Glomerular visceral epithelial cell (primary cell): ENCODE measurements at regions not wholly inside any gene's neighbourhood (a gene's known extent, or its start where the extent isn't known, plus 50 kb on each side); places are given as distances from the start of the nearest gene placed in this dataset.
"Not testable (repeated sequence)": the region's sequence is repeated elsewhere in the genome, so short reads cannot be mapped to it uniquely, and the experiment has no call there.

Source experiments
- DNase-seq: peaks from one replicate; pipeline ENCODE4 v3.0.0-alpha.2; 2016; ENCODE audit errors: extremely low spot score

- DNase-seq = no peak
These were observed 476.8 kb upstream of the ADGRB3 start for GRCh38 chr6:68158256-68158655.

GRCh38 chr6:68144667-68145066, 490.4 kb upstream of the ADGRB3 start:
- DNase-seq = no peak

- no peak for DNase-seq
These were observed 493.9 kb upstream of the ADGRB3 start for GRCh38 chr6:68141190-68141589.

- no peak for DNase-seq
These were observed 496.0 kb upstream of the ADGRB3 start for GRCh38 chr6:68139130-68139529.

- no peak for DNase-seq
These were observed 500.3 kb upstream of the ADGRB3 start for GRCh38 chr6:68134796-68135195.

GRCh38 chr6:68128211-68128610, 506.9 kb upstream of the ADGRB3 start:
- DNase-seq = no peak

GRCh38 chr6:68127074-68127473, 508.0 kb upstream of the ADGRB3 start:
- DNase-seq = no peak

- no peak for DNase-seq
These were observed 508.9 kb upstream of the ADGRB3 start for GRCh38 chr6:68126089-68126749.

- DNase-seq = not testable (repeated sequence)
These were observed 512.1 kb upstream of the ADGRB3 start for GRCh38 chr6:68122975-68123374.

- DNase-seq = no peak
These were observed 513.0 kb upstream of the ADGRB3 start for GRCh38 chr6:68122032-68122431.

GRCh38 chr6:68120954-68121353, 514.1 kb upstream of the ADGRB3 start:
- not testable (repeated sequence) for DNase-seq

GRCh38 chr6:68114463-68115047, 520.5 kb upstream of the ADGRB3 start:
- DNase-seq = no peak

GRCh38 chr6:68108233-68108835, 526.7 kb upstream of the ADGRB3 start:
- DNase-seq = peak; percentile 64

GRCh38 chr6:68094070-68094469, 541.0 kb upstream of the ADGRB3 start:
- DNase-seq = no peak

- no peak for DNase-seq
These were observed 547.5 kb upstream of the ADGRB3 start for GRCh38 chr6:68087399-68088133.

- DNase-seq = no peak
These were observed 548.9 kb upstream of the ADGRB3 start for GRCh38 chr6:68086199-68086598.

GRCh38 chr6:68085599-68085998, 549.5 kb upstream of the ADGRB3 start:
- DNase-seq = not testable (repeated sequence)

- DNase-seq = no peak
These were observed 553.0 kb upstream of the ADGRB3 start for GRCh38 chr6:68082086-68082485.

- no peak for DNase-seq
These were observed 555.0 kb upstream of the ADGRB3 start for GRCh38 chr6:68080074-68080473.

GRCh38 chr6:68077661-68078060, 557.4 kb upstream of the ADGRB3 start:
- no peak for DNase-seq

- no peak for DNase-seq
These were observed 563.3 kb upstream of the ADGRB3 start for GRCh38 chr6:68071740-68072139.

- DNase-seq = no peak
These were observed 565.0 kb upstream of the ADGRB3 start for GRCh38 chr6:68069921-68070710.
